Keratinocyte (primary cell): ENCODE measurements at regions not wholly inside any gene's neighbourhood (a gene's known extent, or its start where the extent isn't known, plus 50 kb on each side); places are given as distances from the start of the nearest gene placed in this dataset.

Experiments
- EZH2 ChIP-seq: IDR thresholded peaks from one replicate; pipeline ENCODE4 v1.6.1; 2012; ENCODE audit warnings: inconsistent platforms, mild to moderate bottlenecking, low read length, moderate library complexity
- TF ChIP-seq, protein P1 (sequence below), 3 experiments: IDR thresholded peaks in 1 of 3; conservative IDR thresholded peaks in 1 of 3; optimal IDR thresholded peaks in 1 of 3; 2 replicates in 2 of 3; 3 replicates in 1 of 3; pipeline versions ENCODE3 to v1.5.1; 2011; ENCODE audit warnings: low read length in 3 of 3, mild to moderate bottlenecking in 3 of 3, moderate library complexity in 2 of 3, control low read depth in 1 of 3, inconsistent platforms in 1 of 3; ENCODE audit not compliant: insufficient read depth in 2 of 3; ENCODE audit errors: extremely low read depth in 1 of 3

GRCh38 chr13:50706505-50706904 is 137.0 kb downstream of the DLEU7 start:
- TF ChIP-seq, protein P1, sequence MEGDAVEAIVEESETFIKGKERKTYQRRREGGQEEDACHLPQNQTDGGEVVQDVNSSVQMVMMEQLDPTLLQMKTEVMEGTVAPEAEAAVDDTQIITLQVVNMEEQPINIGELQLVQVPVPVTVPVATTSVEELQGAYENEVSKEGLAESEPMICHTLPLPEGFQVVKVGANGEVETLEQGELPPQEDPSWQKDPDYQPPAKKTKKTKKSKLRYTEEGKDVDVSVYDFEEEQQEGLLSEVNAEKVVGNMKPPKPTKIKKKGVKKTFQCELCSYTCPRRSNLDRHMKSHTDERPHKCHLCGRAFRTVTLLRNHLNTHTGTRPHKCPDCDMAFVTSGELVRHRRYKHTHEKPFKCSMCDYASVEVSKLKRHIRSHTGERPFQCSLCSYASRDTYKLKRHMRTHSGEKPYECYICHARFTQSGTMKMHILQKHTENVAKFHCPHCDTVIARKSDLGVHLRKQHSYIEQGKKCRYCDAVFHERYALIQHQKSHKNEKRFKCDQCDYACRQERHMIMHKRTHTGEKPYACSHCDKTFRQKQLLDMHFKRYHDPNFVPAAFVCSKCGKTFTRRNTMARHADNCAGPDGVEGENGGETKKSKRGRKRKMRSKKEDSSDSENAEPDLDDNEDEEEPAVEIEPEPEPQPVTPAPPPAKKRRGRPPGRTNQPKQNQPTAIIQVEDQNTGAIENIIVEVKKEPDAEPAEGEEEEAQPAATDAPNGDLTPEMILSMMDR (optimal IDR thresholded peaks at IDR 0.05 in 1 of 3, IDR thresholded peaks at IDR 0.05 in 1 of 3, conservative IDR thresholded peaks at IDR 0.05 in 1 of 3; ENCODE audit: extremely low read depth in 1 of 3, insufficient read depth in 2 of 3, low read length in 3 of 3): no peak
- TF ChIP-seq EZH2: no peak
